ENCODE measurements at regions not wholly inside any gene's neighbourhood (a gene's known extent, or its start where the extent isn't known, plus 50 kb on each side); places are given as distances from the start of the nearest gene placed in this dataset.
"Not testable (repeated sequence)": the region's sequence is repeated elsewhere in the genome, so short reads cannot be mapped to it uniquely, and the experiment has no call there.

GRCh38 chr14:59116984-59117415 is 71.5 kb upstream of the DAAM1 start:
- no peak for DNase-seq (ENCODE audit: low read depth in 3 of 3)

DNA sequence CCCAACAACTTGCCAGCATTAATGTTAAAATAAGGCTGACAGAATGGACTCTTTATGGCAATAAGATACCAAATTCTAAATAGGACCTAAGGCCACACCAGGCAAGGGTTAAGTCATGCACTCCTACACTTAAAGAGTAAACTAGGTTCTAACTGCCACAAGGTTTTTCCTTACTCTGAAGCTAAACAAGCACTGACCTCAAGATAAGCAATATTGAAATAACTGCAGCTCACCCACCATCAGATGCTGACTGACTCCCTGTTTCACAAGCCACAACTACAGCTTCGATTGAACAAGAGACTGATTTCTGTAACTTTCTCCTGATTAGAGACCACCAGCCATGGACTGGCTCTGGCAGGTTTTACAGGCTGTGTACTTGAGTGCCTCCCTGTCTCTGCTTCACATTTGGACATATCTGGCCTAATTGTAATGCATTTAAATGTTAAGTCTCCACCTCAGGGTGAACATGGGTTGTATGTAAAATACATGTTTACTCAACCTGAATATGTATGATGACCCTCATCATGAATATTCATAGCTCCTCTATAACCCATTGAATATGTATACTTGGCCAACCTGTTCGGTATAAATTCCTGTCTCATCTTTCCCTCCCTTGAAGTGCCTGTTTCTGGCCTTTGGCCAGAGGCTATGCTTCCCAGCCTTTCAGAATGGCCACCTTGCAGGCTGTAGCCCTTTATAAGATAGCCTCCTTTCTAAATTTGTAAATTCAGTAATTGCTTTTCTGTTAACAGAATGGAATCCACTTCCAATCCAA is 70.5 kb upstream of the DAAM1 start:
- no peak for DNase-seq (ENCODE audit: low read depth in 3 of 3)

GRCh38 chr14:59120921-59121320 is 67.5 kb upstream of the DAAM1 start:
- no peak for DNase-seq (ENCODE audit: low read depth in 3 of 3)

DNA sequence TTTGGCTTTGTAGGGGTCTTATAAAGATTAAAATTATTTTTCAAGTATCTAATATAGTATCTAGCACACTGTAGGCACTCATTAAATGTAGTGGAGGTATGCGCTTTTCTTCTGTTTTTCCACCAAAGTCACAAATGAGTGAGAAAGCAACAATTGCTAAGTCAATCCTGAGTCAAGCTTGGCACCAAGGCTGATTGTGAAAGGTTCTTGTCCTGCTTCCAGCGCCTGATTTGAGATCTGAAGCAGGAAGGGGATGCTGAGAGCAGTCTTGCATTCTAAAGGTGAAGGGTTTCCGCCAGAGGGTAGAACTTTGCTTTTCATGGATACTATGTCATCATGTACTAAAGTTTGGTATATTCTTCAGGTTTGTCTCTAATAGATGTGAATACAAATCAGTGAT is 64.9 kb upstream of the DAAM1 start:
- DNase-seq (ENCODE audit: low read depth in 3 of 3): no peak

DNA sequence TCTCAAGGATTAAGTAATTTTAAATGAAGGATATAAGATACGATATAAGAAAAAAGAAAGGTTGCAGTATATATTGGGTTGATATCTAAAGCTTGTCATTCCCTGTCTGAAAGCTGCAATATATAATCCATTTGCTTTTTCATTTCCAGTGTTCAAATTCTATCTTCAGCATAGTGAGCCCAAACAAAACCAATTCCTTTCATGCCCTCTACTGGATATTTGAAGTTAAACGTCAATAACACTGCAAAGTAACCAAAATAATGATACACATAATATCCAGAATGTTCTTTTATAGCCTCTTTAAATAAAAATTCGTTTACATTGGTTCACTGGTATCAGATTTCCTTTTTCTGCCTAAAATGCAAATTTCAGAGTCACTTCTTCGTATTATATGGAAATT is 64.5 kb upstream of the DAAM1 start:
- DNase-seq (ENCODE audit: low read depth in 3 of 3): no peak

DNA sequence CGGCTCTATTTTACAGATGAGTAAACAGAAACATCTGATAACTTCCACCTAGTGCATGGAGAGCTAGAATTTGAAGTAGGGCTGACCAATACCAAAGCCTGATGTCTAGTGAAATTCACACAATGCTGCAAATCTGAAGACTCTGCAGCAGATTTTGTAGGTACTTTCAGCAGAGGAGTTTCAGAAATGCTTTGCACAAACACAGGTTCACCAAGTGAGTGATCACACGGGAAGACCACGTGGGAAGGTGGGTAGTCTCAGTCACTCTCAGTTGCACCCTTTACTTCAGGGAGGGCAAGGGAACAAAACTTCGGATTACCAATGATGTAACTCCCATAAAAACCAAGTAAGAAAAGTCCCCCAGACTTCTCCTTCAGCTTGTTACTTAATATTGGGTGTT is 63.3 kb upstream of the DAAM1 start:
- DNase-seq (ENCODE audit: low read depth in 3 of 3): no peak

- no peak for DNase-seq (ENCODE audit: low read depth in 3 of 3)
Observed at GRCh38 chr14:59126714-59127436, 61.6 kb upstream of the DAAM1 start.

- DNase-seq (ENCODE audit: low read depth in 3 of 3): no peak
Observed at GRCh38 chr14:59127437-59127732, 61.1 kb upstream of the DAAM1 start.

GRCh38 chr14:59130462-59130861 is 58.0 kb upstream of the DAAM1 start:
- DNase-seq (ENCODE audit: low read depth in 3 of 3): no peak

GRCh38 chr14:59131938-59132795 is 56.3 kb upstream of the DAAM1 start:
- no peak for DNase-seq (ENCODE audit: low read depth in 3 of 3)

- DNase-seq (ENCODE audit: low read depth in 3 of 3): no peak
Observed at GRCh38 chr14:59132796-59133494, 55.5 kb upstream of the DAAM1 start.

- no peak for DNase-seq (ENCODE audit: low read depth in 3 of 3)
Observed at GRCh38 chr14:59133709-59134108, 54.8 kb upstream of the DAAM1 start.

DNA sequence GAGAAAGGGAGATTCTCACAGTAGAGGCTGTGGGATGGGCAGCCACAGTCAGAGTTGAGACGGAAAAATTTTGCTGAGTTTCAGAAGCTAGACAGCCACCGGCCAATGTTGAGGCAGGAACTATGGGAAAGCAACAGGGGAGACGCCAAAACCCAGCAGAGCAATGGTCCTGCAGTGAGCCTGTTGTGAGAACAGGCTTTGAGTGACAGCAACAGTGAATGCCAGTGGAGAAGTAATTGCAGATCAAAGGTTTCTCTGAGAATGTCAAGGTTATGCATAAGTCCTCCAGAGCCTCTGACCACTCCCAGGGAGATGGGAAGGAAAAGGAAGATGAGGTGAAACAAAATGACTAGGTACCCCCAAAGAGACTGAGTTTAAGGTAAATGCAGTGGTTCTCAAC is 54.2 kb upstream of the DAAM1 start:
- no peak for DNase-seq (ENCODE audit: low read depth in 3 of 3)

- DNase-seq (ENCODE audit: low read depth in 3 of 3): no peak
Observed at GRCh38 chr14:59137256-59137655, 51.2 kb upstream of the DAAM1 start.

- DNase-seq (ENCODE audit: low read depth in 3 of 3): not testable (repeated sequence)
Observed at GRCh38 chr14:59138576-59138975, 49.9 kb upstream of the DAAM1 start.
